ENCODE measurements at regions not wholly inside any gene's neighbourhood (a gene's known extent, or its start where the extent isn't known, plus 50 kb on each side); places are given as distances from the start of the nearest gene placed in this dataset.

DNA sequence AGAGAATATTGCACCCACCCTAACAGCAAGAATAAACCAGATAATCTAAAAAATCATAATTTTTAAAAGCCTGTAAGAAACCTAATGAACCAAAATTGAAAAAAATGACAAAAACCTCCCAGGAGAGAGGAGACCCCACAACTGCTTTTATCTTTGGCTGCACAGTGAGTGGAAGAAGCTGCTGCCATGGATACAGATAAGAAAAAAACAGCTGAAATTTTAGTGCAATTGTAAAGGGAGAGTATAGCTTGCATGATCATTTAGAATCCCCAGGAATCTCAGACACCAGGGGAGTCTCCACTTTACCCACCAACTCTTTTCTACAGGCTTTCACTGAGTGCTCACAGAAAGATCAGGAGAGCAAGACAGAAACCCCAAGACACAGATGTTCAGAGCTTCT is 338.1 kb upstream of the NCKAP5 start:
- TF ChIP-seq, protein P1, sequence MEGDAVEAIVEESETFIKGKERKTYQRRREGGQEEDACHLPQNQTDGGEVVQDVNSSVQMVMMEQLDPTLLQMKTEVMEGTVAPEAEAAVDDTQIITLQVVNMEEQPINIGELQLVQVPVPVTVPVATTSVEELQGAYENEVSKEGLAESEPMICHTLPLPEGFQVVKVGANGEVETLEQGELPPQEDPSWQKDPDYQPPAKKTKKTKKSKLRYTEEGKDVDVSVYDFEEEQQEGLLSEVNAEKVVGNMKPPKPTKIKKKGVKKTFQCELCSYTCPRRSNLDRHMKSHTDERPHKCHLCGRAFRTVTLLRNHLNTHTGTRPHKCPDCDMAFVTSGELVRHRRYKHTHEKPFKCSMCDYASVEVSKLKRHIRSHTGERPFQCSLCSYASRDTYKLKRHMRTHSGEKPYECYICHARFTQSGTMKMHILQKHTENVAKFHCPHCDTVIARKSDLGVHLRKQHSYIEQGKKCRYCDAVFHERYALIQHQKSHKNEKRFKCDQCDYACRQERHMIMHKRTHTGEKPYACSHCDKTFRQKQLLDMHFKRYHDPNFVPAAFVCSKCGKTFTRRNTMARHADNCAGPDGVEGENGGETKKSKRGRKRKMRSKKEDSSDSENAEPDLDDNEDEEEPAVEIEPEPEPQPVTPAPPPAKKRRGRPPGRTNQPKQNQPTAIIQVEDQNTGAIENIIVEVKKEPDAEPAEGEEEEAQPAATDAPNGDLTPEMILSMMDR (IDR thresholded peaks at IDR 0.05 in 2 of 3, conservative IDR thresholded peaks at IDR 0.05 in 1 of 3; ENCODE audit: insufficient read depth in 2 of 3, low read depth in 1 of 3, low read length in 3 of 3): no peak
- no peak for TF ChIP-seq NFIC (IDR thresholded peaks at IDR 0.05)
